ENCODE measurements at regions not wholly inside any gene's neighbourhood (a gene's known extent, or its start where the extent isn't known, plus 50 kb on each side); places are given as distances from the start of the nearest gene placed in this dataset.

- TF ChIP-seq, protein P1, sequence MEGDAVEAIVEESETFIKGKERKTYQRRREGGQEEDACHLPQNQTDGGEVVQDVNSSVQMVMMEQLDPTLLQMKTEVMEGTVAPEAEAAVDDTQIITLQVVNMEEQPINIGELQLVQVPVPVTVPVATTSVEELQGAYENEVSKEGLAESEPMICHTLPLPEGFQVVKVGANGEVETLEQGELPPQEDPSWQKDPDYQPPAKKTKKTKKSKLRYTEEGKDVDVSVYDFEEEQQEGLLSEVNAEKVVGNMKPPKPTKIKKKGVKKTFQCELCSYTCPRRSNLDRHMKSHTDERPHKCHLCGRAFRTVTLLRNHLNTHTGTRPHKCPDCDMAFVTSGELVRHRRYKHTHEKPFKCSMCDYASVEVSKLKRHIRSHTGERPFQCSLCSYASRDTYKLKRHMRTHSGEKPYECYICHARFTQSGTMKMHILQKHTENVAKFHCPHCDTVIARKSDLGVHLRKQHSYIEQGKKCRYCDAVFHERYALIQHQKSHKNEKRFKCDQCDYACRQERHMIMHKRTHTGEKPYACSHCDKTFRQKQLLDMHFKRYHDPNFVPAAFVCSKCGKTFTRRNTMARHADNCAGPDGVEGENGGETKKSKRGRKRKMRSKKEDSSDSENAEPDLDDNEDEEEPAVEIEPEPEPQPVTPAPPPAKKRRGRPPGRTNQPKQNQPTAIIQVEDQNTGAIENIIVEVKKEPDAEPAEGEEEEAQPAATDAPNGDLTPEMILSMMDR (IDR thresholded peaks at IDR 0.05) = no peak
- no peak for TF ChIP-seq POLR2A (IDR thresholded peaks at IDR 0.05)
Measured at GRCh38 chr1:170367615-170368014, 164.4 kb upstream of the GORAB start.
